K562 (cell line): ENCODE measurements at regions not wholly inside any gene's neighbourhood (a gene's known extent, or its start where the extent isn't known, plus 50 kb on each side); places are given as distances from the start of the nearest gene placed in this dataset.

Experiments
- BHLHE40 ChIP-seq: IDR thresholded peaks from 2 replicates; pipeline ENCODE4 v1.6.1; 2011; ENCODE audit warnings: low read length, improper control_type of control experiment
- CBX8 ChIP-seq: fragments of 200-600 bp; sonication (generic); IDR thresholded peaks from 2 replicates; pipeline ENCODE4 v1.6.1; 2012; ENCODE audit warnings: borderline replicate concordance, mixed run types, low read depth, mild to moderate bottlenecking, moderate library complexity, mixed read lengths, low read length, control low read depth, inconsistent platforms; ENCODE audit not compliant: poor library complexity, severe bottlenecking; ENCODE audit errors: extremely low read depth
- EGR1 ChIP-seq: fragments of 450-650 bp; conservative IDR thresholded peaks from 2 replicates; pipeline ENCODE4 v1.6.1; 2017; ENCODE audit warnings: mild to moderate bottlenecking
- TF ChIP-seq, protein P1 (sequence below), 2 experiments: fragments of 450-650 bp; IDR thresholded peaks; 2 replicates each; pipeline ENCODE4 v1.6.1; 2018; ENCODE audit warnings: mild to moderate bottlenecking in 2 of 2, low read depth in 1 of 2; ENCODE audit not compliant: partially characterized antibody in 2 of 2
- TF ChIP-seq, protein P2 (sequence below): IDR thresholded peaks from 2 replicates; pipeline ENCODE4 v1.6.1; 2016; ENCODE audit warnings: missing genetic modification characterization, missing compliant biosample characterization
- TF ChIP-seq, protein P3 (sequence below), 2 experiments: IDR thresholded peaks; 2 replicates each; pipeline ENCODE4 v1.6.1; 2011; ENCODE audit warnings: borderline replicate concordance in 1 of 2, control low read depth in 1 of 2, low read depth in 1 of 2, low read length in 1 of 2, mild to moderate bottlenecking in 1 of 2, mixed read lengths in 1 of 2, moderate library complexity in 1 of 2; ENCODE audit not compliant: insufficient read depth in 1 of 2, insufficient read length in 1 of 2, poor library complexity in 1 of 2, severe bottlenecking in 1 of 2; ENCODE audit errors: extremely low read depth in 1 of 2
- TF ChIP-seq, protein P4 (sequence below): fragments of 450-650 bp; IDR thresholded peaks from one replicate; pipeline ENCODE4 v1.6.1; 2018; ENCODE audit warnings: mild to moderate bottlenecking, moderate library complexity; ENCODE audit not compliant: partially characterized antibody

DNA sequence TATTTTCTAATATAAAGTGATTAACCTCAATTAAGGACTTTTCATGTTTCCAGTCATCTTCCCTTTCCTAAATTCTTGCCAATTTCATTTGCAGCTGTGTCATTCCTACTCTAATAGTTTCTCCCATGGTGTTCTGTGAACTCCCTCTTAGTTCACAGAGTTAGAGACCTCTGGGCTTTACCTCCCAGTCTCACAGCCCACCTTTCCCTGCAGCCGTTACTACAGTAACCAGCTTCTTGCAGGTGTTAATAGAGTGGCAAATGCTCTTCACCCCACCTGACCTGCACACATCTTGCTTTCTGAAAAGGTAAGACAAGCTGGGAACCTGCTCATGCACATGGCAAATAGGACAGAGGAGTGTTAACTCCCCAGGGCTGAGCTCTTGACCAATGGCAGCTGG is 250.1 kb downstream of the FBXO15 start (continued):
- TF ChIP-seq, protein P1, sequence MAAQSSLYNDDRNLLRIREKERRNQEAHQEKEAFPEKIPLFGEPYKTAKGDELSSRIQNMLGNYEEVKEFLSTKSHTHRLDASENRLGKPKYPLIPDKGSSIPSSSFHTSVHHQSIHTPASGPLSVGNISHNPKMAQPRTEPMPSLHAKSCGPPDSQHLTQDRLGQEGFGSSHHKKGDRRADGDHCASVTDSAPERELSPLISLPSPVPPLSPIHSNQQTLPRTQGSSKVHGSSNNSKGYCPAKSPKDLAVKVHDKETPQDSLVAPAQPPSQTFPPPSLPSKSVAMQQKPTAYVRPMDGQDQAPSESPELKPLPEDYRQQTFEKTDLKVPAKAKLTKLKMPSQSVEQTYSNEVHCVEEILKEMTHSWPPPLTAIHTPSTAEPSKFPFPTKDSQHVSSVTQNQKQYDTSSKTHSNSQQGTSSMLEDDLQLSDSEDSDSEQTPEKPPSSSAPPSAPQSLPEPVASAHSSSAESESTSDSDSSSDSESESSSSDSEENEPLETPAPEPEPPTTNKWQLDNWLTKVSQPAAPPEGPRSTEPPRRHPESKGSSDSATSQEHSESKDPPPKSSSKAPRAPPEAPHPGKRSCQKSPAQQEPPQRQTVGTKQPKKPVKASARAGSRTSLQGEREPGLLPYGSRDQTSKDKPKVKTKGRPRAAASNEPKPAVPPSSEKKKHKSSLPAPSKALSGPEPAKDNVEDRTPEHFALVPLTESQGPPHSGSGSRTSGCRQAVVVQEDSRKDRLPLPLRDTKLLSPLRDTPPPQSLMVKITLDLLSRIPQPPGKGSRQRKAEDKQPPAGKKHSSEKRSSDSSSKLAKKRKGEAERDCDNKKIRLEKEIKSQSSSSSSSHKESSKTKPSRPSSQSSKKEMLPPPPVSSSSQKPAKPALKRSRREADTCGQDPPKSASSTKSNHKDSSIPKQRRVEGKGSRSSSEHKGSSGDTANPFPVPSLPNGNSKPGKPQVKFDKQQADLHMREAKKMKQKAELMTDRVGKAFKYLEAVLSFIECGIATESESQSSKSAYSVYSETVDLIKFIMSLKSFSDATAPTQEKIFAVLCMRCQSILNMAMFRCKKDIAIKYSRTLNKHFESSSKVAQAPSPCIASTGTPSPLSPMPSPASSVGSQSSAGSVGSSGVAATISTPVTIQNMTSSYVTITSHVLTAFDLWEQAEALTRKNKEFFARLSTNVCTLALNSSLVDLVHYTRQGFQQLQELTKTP (IDR thresholded peaks at IDR 0.05; ENCODE audit: low read depth in 1 of 2, partially characterized antibody in 2 of 2), result no peak
- TF ChIP-seq, protein P2, sequence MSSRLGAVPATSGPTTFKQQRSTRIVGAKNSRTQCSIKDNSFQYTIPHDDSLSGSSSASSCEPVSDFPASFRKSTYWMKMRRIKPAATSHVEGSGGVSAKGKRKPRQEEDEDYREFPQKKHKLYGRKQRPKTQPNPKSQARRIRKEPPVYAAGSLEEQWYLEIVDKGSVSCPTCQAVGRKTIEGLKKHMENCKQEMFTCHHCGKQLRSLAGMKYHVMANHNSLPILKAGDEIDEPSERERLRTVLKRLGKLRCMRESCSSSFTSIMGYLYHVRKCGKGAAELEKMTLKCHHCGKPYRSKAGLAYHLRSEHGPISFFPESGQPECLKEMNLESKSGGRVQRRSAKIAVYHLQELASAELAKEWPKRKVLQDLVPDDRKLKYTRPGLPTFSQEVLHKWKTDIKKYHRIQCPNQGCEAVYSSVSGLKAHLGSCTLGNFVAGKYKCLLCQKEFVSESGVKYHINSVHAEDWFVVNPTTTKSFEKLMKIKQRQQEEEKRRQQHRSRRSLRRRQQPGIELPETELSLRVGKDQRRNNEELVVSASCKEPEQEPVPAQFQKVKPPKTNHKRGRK (tag), result no peak
- TF ChIP-seq, protein P3, sequence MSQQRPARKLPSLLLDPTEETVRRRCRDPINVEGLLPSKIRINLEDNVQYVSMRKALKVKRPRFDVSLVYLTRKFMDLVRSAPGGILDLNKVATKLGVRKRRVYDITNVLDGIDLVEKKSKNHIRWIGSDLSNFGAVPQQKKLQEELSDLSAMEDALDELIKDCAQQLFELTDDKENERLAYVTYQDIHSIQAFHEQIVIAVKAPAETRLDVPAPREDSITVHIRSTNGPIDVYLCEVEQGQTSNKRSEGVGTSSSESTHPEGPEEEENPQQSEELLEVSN (IDR thresholded peaks at IDR 0.05; ENCODE audit: borderline replicate concordance in 1 of 2, extremely low read depth in 1 of 2, insufficient read depth in 1 of 2, insufficient read length in 1 of 2, low read depth in 1 of 2, low read length in 1 of 2, poor library complexity in 1 of 2, severe bottlenecking in 1 of 2), result no peak
- TF ChIP-seq CBX8 (no peak), BHLHE40 (no peak), EGR1 (no peak)
- TF ChIP-seq, protein P4, sequence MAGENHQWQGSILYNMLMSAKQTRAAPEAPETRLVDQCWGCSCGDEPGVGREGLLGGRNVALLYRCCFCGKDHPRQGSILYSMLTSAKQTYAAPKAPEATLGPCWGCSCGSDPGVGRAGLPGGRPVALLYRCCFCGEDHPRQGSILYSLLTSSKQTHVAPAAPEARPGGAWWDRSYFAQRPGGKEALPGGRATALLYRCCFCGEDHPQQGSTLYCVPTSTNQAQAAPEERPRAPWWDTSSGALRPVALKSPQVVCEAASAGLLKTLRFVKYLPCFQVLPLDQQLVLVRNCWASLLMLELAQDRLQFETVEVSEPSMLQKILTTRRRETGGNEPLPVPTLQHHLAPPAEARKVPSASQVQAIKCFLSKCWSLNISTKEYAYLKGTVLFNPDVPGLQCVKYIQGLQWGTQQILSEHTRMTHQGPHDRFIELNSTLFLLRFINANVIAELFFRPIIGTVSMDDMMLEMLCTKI, result no peak
